Breast epithelium (tissue), 3 donors: ENCODE measurements at regions not wholly inside any gene's neighbourhood (a gene's known extent, or its start where the extent isn't known, plus 50 kb on each side); places are given as distances from the start of the nearest gene placed in this dataset.

Experiments used
- CTCF ChIP-seq, 3 donors: fragments of 450-650 bp; IDR thresholded peaks; one replicate each; pipeline ENCODE4 v1.5.1; 2016 to 2017; ENCODE audit warnings: antibody characterized with exemption in 3 of 3, mild to moderate bottlenecking in 3 of 3, moderate library complexity in 3 of 3
- POLR2A ChIP-seq: fragments of 450-650 bp; IDR thresholded peaks from one replicate; pipeline ENCODE4 v1.6.1; 2016; ENCODE audit warnings: antibody characterized with exemption, mild to moderate bottlenecking, moderate library complexity
- POLR2AphosphoS5 ChIP-seq, 3 donors: sonication (generic); formaldehyde crosslinking; IDR thresholded peaks; one replicate each; pipeline ENCODE4 v1.6.1; 2017; ENCODE audit warnings: antibody characterized with exemption in 3 of 3

- TF ChIP-seq POLR2AphosphoS5 (IDR thresholded peaks at IDR 0.05) (no peak), CTCF (IDR thresholded peaks at IDR 0.05) (no peak), POLR2A (no peak)
These were observed 330.1 kb upstream of the HAND2 start for GRCh38 chr4:173860094-173860493.
